K562 (cell line): ENCODE measurements at regions not wholly inside any gene's neighbourhood (a gene's known extent, or its start where the extent isn't known, plus 50 kb on each side); places are given as distances from the start of the nearest gene placed in this dataset.

Experiments
- ATAC-seq: fragments of 200-7000 bp; cut with Tn5 transposase; 3 replicates; pipeline ENCODE4 v1.9.1; 2020; ENCODE audit warnings: moderate library complexity
- BruUV-seq: library from RNA; stranded (reverse); fragments of 400-500 nt; replicated peaks from 2 replicates; lab custom pipeline; 2021; lab: Mats Ljungman, UMichigan
- CTCF ChIA-PET: fragments of 300-600 bp; formaldehyde crosslinking; extraction: SDS; loops from one replicate; lab custom pipeline; 2021; ENCODE audit warnings: low intra/inter-chr PET ratio; lab: Yijun Ruan, JAX
- POLR2A ChIA-PET: fragments of 300-600, 350-650 bp; sonication (Branson Sonifier 250); formaldehyde crosslinking; extraction: SDS; loops from one replicate; lab custom pipeline; 2021; ENCODE audit warnings: antibody characterized with exemption, inconsistent platforms; lab: Yijun Ruan, JAX
- DNase-seq, 4 experiments: peaks; one replicate each; pipeline versions ENCODE4 v3.0.0 to v3.0.0-alpha.2; 2011 to 2018; ENCODE audit warnings: low spot score in 3 of 4, mixed read lengths in 3 of 4; ENCODE audit errors: extremely low read depth in 1 of 4
- FAIRE-seq: peaks from 2 replicates; lab custom pipeline; 2011; peaks lifted over from hg19 to GRCh38; lab: Jason Lieb, UNC
- H2AFZ ChIP-seq: 2 replicates; pipeline ENCODE4 v1.6.0; 2011; ENCODE audit warnings: low read depth, low read length, control low read depth, inconsistent platforms
- H3K27ac ChIP-seq: fragments of 200-600 bp; 3 replicates; pipeline ENCODE4 v1.8.0; 2011; ENCODE audit warnings: low read depth, mild to moderate bottlenecking, control low read depth, inconsistent platforms, low read length, moderate library complexity, mixed read lengths; ENCODE audit errors: extremely low read depth
- H3K27me3 ChIP-seq, 2 experiments: fragments of 300-600 bp in 1 of 2; 2 replicates in 1 of 2; 3 replicates in 1 of 2; pipeline versions ENCODE4 v1.6.0 to v1.8.0; 2011; ENCODE audit warnings: inconsistent platforms in 2 of 2, low read length in 2 of 2, mild to moderate bottlenecking in 1 of 2, mixed read lengths in 1 of 2, moderate library complexity in 1 of 2; ENCODE audit not compliant: control insufficient read depth in 2 of 2, insufficient read depth in 2 of 2
- H3K36me3 ChIP-seq: fragments of 300-600 bp; 3 replicates; pipeline ENCODE4 v1.8.0; 2011; ENCODE audit warnings: mild to moderate bottlenecking, low read length, inconsistent platforms; ENCODE audit not compliant: control insufficient read depth, insufficient read depth
- H3K4me1 ChIP-seq, 2 experiments: fragments of 200-600 bp in 1 of 2; replicated peaks in 1 of 2; 2 replicates in 1 of 2; 3 replicates in 1 of 2; pipeline versions ENCODE4 v1.5.1 to v1.8.0; 2011; ENCODE audit warnings: inconsistent platforms in 2 of 2, low read length in 2 of 2, mild to moderate bottlenecking in 1 of 2, mixed read lengths in 1 of 2, moderate library complexity in 1 of 2; ENCODE audit not compliant: control insufficient read depth in 2 of 2, insufficient read depth in 2 of 2
- H3K4me2 ChIP-seq: 2 replicates; pipeline ENCODE4 v1.6.1; 2011; ENCODE audit warnings: low read length, control low read depth, inconsistent platforms, mixed read lengths; ENCODE audit not compliant: insufficient read depth
- H3K4me3 ChIP-seq: fragments of 200-600 bp; sonication (generic), shearing (Covaris generic); 2 replicates; pipeline ENCODE4 v1.5.1; 2016; ENCODE audit warnings: control low read depth, inconsistent platforms
- H3K79me2 ChIP-seq: fragments of 200-600 bp; 3 replicates; pipeline ENCODE4 v1.8.0; 2011; ENCODE audit warnings: low read length, inconsistent platforms; ENCODE audit not compliant: control insufficient read depth, insufficient read depth
- H3K9ac ChIP-seq, 2 experiments: 2 replicates each; pipeline versions ENCODE4 v1.6.0 to v1.6.1; 2011; ENCODE audit warnings: low read depth in 2 of 2, low read length in 2 of 2, control low read depth in 1 of 2, inconsistent platforms in 1 of 2, mild to moderate bottlenecking in 1 of 2, mixed read lengths in 1 of 2; ENCODE audit not compliant: insufficient read depth in 1 of 2
- H3K9me1 ChIP-seq: one replicate; pipeline ENCODE4 v1.6.0; 2011; ENCODE audit warnings: inconsistent platforms, mild to moderate bottlenecking, low read length, moderate library complexity; ENCODE audit not compliant: control insufficient read depth, insufficient read depth
- H3K9me3 ChIP-seq: replicated peaks from 2 replicates; pipeline ENCODE4 v1.5.1; 2011; ENCODE audit warnings: low read depth, low read length, inconsistent platforms; ENCODE audit not compliant: control insufficient read depth, insufficient read depth
- H4K20me1 ChIP-seq: replicated peaks from 2 replicates; pipeline ENCODE4 v1.6.1; 2011; ENCODE audit warnings: low read length, inconsistent platforms, mixed read lengths; ENCODE audit not compliant: control insufficient read depth, insufficient read depth
- ARID3B ChIP-seq: fragments of 250-450 bp; sonication (Bioruptor Pico); IDR thresholded peaks from 2 replicates; pipeline ENCODE4 v1.4.0; 2020; ENCODE audit warnings: borderline replicate concordance
- BRD4 ChIP-seq: fragments of 200-600 bp; sonication (generic); IDR thresholded peaks from 2 replicates; pipeline ENCODE4 v1.6.1; 2017; ENCODE audit warnings: inconsistent platforms
- FOXO4 ChIP-seq: fragments of 450-650 bp; formaldehyde crosslinking; IDR thresholded peaks from 2 replicates; pipeline ENCODE4 v1.4.0; 2020; ENCODE audit warnings: mild to moderate bottlenecking, moderate library complexity
- MIER1 ChIP-seq: fragments of 450-650 bp; IDR thresholded peaks from 2 replicates; pipeline ENCODE4 v1.6.1; 2016; ENCODE audit warnings: antibody characterized with exemption, mild to moderate bottlenecking, low read depth
- NR2C1 ChIP-seq, 2 experiments: fragments of 450-650 bp; IDR thresholded peaks; 2 replicates each; pipeline ENCODE4 v1.6.1; 2017; ENCODE audit warnings: mild to moderate bottlenecking in 2 of 2, antibody characterized with exemption in 1 of 2, inconsistent platforms in 1 of 2, missing compliant biosample characterization in 1 of 2, missing genetic modification characterization in 1 of 2
- PHB2 ChIP-seq: fragments of 450-650 bp; IDR thresholded peaks from 2 replicates; pipeline ENCODE4 v1.6.1; 2017; ENCODE audit warnings: low read depth
- SRSF7 ChIP-seq: fragments of 200-400 bp; formaldehyde crosslinking; optimal IDR thresholded peaks from 2 replicates; pipeline ENCODE3; 2017; ENCODE audit warnings: mild to moderate bottlenecking, low read depth, low read length
- TOE1 ChIP-seq, 2 experiments: fragments of 450-650 bp in 1 of 2; sonication (generic) in 1 of 2; formaldehyde crosslinking in 1 of 2; IDR thresholded peaks; 2 replicates each; pipeline versions ENCODE4 v1.7.1 to v1.8.0; 2016 to 2022; ENCODE audit warnings: borderline replicate concordance in 2 of 2, mild to moderate bottlenecking in 2 of 2, antibody characterized with exemption in 1 of 2, inconsistent platforms in 1 of 2, low read depth in 1 of 2, missing genetic modification reagents in 1 of 2, moderate library complexity in 1 of 2
- ZBTB17 ChIP-seq: fragments of 450-650 bp; formaldehyde crosslinking; IDR thresholded peaks from 2 replicates; pipeline ENCODE4 v1.4.0; 2020; ENCODE audit warnings: mild to moderate bottlenecking
- ZNF57 ChIP-seq: fragments of 450-650 bp; formaldehyde crosslinking; IDR thresholded peaks from 2 replicates; pipeline ENCODE4 v1.4.0; 2020; ENCODE audit warnings: mild to moderate bottlenecking, moderate library complexity
- WGBS: fragments of 100-300 bp; shearing (Covaris generic); methylation state at CpG from one replicate; pipeline ENCODE4 v1.1.6; 2016; ENCODE audit warnings: low coverage, mixed read lengths; ENCODE audit not compliant: insufficient coverage; ENCODE audit errors: missing lambda C conversion rate; 5-methylcytosine and 5-hydroxymethylcytosine counted together
- in situ Hi-C: fragments of 300-500 bp; cut with MboI; formaldehyde crosslinking; loops from 4 replicates; pipeline ENCODE4 v1.15.0; 2018; ENCODE audit warnings: inconsistent platforms, mixed read lengths
- intact Hi-C: fragments of 100-400 bp; cut with micrococcal nuclease; formaldehyde crosslinking; loops from 2 replicates; pipeline ENCODE4 v1.14.2; 2022

- no TSS peak for BruUV-seq
- Histone ChIP-seq H3K9ac (peak overlapping the region in 1 of 2 experiments; percentile 26; a peak in 1 of 4 replicates), H3K27ac (no peak overlapping the region)
- TF ChIP-seq ZBTB17 (CRISPR knock-in tag): no peak
- no peak for TF ChIP-seq TOE1 (IDR thresholded peaks at IDR 0.05; ENCODE audit: borderline replicate concordance)
- no peak for TF ChIP-seq TOE1 (CRISPR knock-in tag; IDR thresholded peaks at IDR 0.05; ENCODE audit: borderline replicate concordance, low read depth)
- no peak for TF ChIP-seq NR2C1 (IDR thresholded peaks at IDR 0.05)
- no peak for TF ChIP-seq NR2C1 (tag; IDR thresholded peaks at IDR 0.05)
- no peak for TF ChIP-seq PHB2
- TF ChIP-seq FOXO4 (CRISPR knock-in tag): no peak
- no peak for TF ChIP-seq ZNF57 (CRISPR knock-in tag)
- no peak for TF ChIP-seq BRD4
- no peak for TF ChIP-seq ARID3B (CRISPR knock-in tag)
- TF ChIP-seq MIER1: no peak
- no peak for TF ChIP-seq SRSF7
- TF ChIP-seq, all 486 proteins: peak for 0
- Histone ChIP-seq H3K4me2 (no peak overlapping the region), H4K20me1 (no peaks in the 10 kb centered on the region), H3K9me1 (no peaks in the 10 kb centered on the region), H3K4me3 (no peak overlapping the region), H3K27me3 (peaks cover 20 to 41% of the 10 kb centered on the region in 2 experiments), H3K36me3 (no peaks in the 10 kb centered on the region), H3K9me3 (0 out of 2 replicates have a peak, but pooled peaks cover 3% of the 10 kb centered on the region), H3K79me2 (no peaks in the 10 kb centered on the region), H3K4me1 (peaks cover 4 to 24% of the 10 kb centered on the region in 2 experiments; a peak in 4 of 5 replicates), H2AFZ (no peak overlapping the region)
- in situ Hi-C loops (no loop called here), intact Hi-C loops (no loop called here)
- 36% methylated on average over 11 of the region's 11 CpGs for WGBS
- FAIRE-seq (no peak), DNase-seq (no peak), ATAC-seq (no peak)
- CTCF ChIA-PET: no interaction called here
- POLR2A ChIA-PET: interaction anchor here (0.6 kb wide), 1 partner anchor 137 kb away, joined by 3 read pairs; no protein-coding TSS in a partner anchor
Observed at GRCh38 chr12:124621296-124621660, 53.9 kb upstream of the NCOR2 start.
